HCT116 (cell line): ENCODE measurements at regions not wholly inside any gene's neighbourhood (a gene's known extent, or its start where the extent isn't known, plus 50 kb on each side); places are given as distances from the start of the nearest gene placed in this dataset.

Experiments used
- ATAC-seq: fragments of 200-7000 bp; cut with Tn5 transposase; 2 replicates; pipeline ENCODE4 v1.9.1; 2020; ENCODE audit warnings: mild to moderate bottlenecking, moderate library complexity
- BruUV-seq: library from RNA; stranded (reverse); fragments of 400-500 nt; replicated peaks from 2 replicates; lab custom pipeline; 2021; lab: Mats Ljungman, UMichigan
- CTCF ChIA-PET: fragments of 300-600 bp; sonication (Branson Sonifier 250); formaldehyde crosslinking; loops from one replicate; lab custom pipeline; 2021; ENCODE audit warnings: antibody characterized with exemption; lab: Charles Lee
- POLR2A ChIA-PET: fragments of 300-600, 350-600 bp; sonication (Branson Sonifier 250); formaldehyde crosslinking; loops from one replicate; lab custom pipeline; 2021; ENCODE audit warnings: antibody characterized with exemption; lab: Charles Lee
- RAD21 ChIA-PET, 2 experiments: fragments of 300-600 bp; sonication (Branson Sonifier 250); formaldehyde crosslinking; loops; one replicate each; lab custom pipeline; 2023; ENCODE audit warnings: low total read pairs in 2 of 2; ENCODE audit not compliant: uncharacterized antibody in 2 of 2, unreplicated experiment in 2 of 2, low non-redundant PET in 1 of 2; lab: Charles Lee
- DNase-seq: peaks from one replicate; pipeline ENCODE4 v3.0.0-alpha.2; 2010; ENCODE audit warnings: low read depth, low spot score
- H2AFZ ChIP-seq: fragments of 200-600 bp; shearing (Covaris generic), sonication (generic); 2 replicates; pipeline ENCODE4 v1.6.1; 2017; ENCODE audit warnings: low read depth, mixed run types, mixed read lengths, antibody characterized with exemption, low read length; ENCODE audit not compliant: poor library complexity, severe bottlenecking
- H3K27ac ChIP-seq: 2 replicates; pipeline ENCODE4 v1.5.1; 2012; ENCODE audit warnings: low read depth, low read length
- H3K27me3 ChIP-seq: fragments of 200-600 bp; sonication (generic); 2 replicates; pipeline ENCODE4 v1.6.1; 2016; ENCODE audit warnings: mixed run types, low read length, mixed read lengths; ENCODE audit not compliant: insufficient read depth
- H3K36me3 ChIP-seq, 2 experiments: fragments of 200-500 bp in 1 of 2; fragments of 200-600 bp in 1 of 2; sonication (Bioruptor generic) in 1 of 2; sonication (generic) in 1 of 2; 2 replicates each; pipeline versions ENCODE4 v1.5.1 to v1.6.1; 2014 to 2016; ENCODE audit warnings: low read length in 2 of 2, inconsistent platforms in 1 of 2, mixed read lengths in 1 of 2, mixed run types in 1 of 2; ENCODE audit not compliant: insufficient read depth in 2 of 2, control insufficient read depth in 1 of 2
- H3K4me1 ChIP-seq, 2 experiments: fragments of 200-600 bp in 1 of 2; sonication (generic) in 1 of 2; 2 replicates each; pipeline versions ENCODE4 v1.5.1 to v1.6.1; 2012 to 2017; ENCODE audit warnings: low read length in 2 of 2, inconsistent platforms in 1 of 2, mild to moderate bottlenecking in 1 of 2, mixed read lengths in 1 of 2, mixed run types in 1 of 2, moderate library complexity in 1 of 2; ENCODE audit not compliant: insufficient read depth in 2 of 2, control insufficient read depth in 1 of 2
- H3K4me2 ChIP-seq: fragments of 200-600 bp; sonication (generic); 2 replicates; pipeline ENCODE4 v1.6.1; 2017; ENCODE audit warnings: mixed run types, low read length, mixed read lengths
- H3K4me3 ChIP-seq, 2 experiments: fragments of 200-600 bp in 1 of 2; sonication (generic) in 1 of 2; replicated peaks in 1 of 2; 2 replicates each; pipeline ENCODE4 v1.5.1; 2011 to 2016; ENCODE audit warnings: low read length in 2 of 2, control low read depth in 1 of 2, low read depth in 1 of 2, mild to moderate bottlenecking in 1 of 2, mixed read lengths in 1 of 2, mixed run types in 1 of 2
- H3K79me2 ChIP-seq: fragments of 200-600 bp; sonication (generic); 2 replicates; pipeline ENCODE4 v1.6.1; 2017; ENCODE audit warnings: mild to moderate bottlenecking, mixed run types, low read length, moderate library complexity, mixed read lengths; ENCODE audit not compliant: insufficient read depth
- H3K9ac ChIP-seq: fragments of 200-600 bp; sonication (generic); 2 replicates; pipeline ENCODE4 v1.6.1; 2016; ENCODE audit warnings: low read length, mixed read lengths
- H3K9me2 ChIP-seq: fragments of 200-600 bp; sonication (generic), shearing (Covaris generic); 2 replicates; pipeline ENCODE4 v1.6.1; 2017; ENCODE audit warnings: mixed run types, mild to moderate bottlenecking, moderate library complexity; ENCODE audit not compliant: insufficient read depth
- H3K9me3 ChIP-seq, 2 experiments: fragments of 200-500 bp in 1 of 2; fragments of 200-600 bp in 1 of 2; sonication (Bioruptor generic) in 1 of 2; sonication (generic) in 1 of 2; 2 replicates each; pipeline ENCODE4 v1.6.1; 2014 to 2017; ENCODE audit warnings: low read length in 2 of 2, mixed read lengths in 2 of 2, inconsistent platforms in 1 of 2, low read depth in 1 of 2, mild to moderate bottlenecking in 1 of 2, mixed run types in 1 of 2, moderate library complexity in 1 of 2; ENCODE audit not compliant: control insufficient read depth in 1 of 2, insufficient read depth in 1 of 2
- H4K20me1 ChIP-seq: fragments of 200-600 bp; sonication (generic), shearing (Covaris generic); 2 replicates; pipeline ENCODE4 v1.6.1; 2017; ENCODE audit warnings: mixed run types, mild to moderate bottlenecking, moderate library complexity; ENCODE audit not compliant: insufficient read depth
- CBX3 ChIP-seq: IDR thresholded peaks from 2 replicates; pipeline ENCODE4 v1.6.1; 2012; ENCODE audit warnings: low read depth
- ELF1 ChIP-seq: IDR thresholded peaks from 2 replicates; pipeline ENCODE4 v1.6.1; 2012; ENCODE audit warnings: low read depth, borderline replicate concordance
- EZH2 ChIP-seq: fragments of 200-600 bp; sonication (generic); IDR thresholded peaks from 2 replicates; pipeline ENCODE4 v1.6.1; 2017; ENCODE audit warnings: antibody characterized with exemption, mixed run types
- JUND ChIP-seq: IDR thresholded peaks from 2 replicates; pipeline ENCODE4 v1.6.1; 2012
- POLR2AphosphoS5 ChIP-seq: IDR thresholded peaks from 2 replicates; pipeline ENCODE4 v1.6.1; 2011; ENCODE audit warnings: mild to moderate bottlenecking, low read depth, low read length, moderate library complexity
- RAD21 ChIP-seq: IDR thresholded peaks from 2 replicates; pipeline ENCODE4 v1.6.1; 2012; ENCODE audit warnings: low read depth, mild to moderate bottlenecking
- REST ChIP-seq: IDR thresholded peaks from 2 replicates; pipeline ENCODE4 v1.6.1; 2012; ENCODE audit warnings: low read depth
- ZNF274 ChIP-seq: fragments of 200-500 bp; sonication (Bioruptor generic); IDR thresholded peaks from 2 replicates; pipeline ENCODE4 v1.6.1; 2014; ENCODE audit warnings: mild to moderate bottlenecking, low read depth, low read length, inconsistent platforms
- intact Hi-C: fragments of 100-400 bp; cut with micrococcal nuclease; formaldehyde crosslinking; loops from 2 replicates; pipeline ENCODE4 v1.10.0; 2022

GRCh38 chr9:13493697-13494096, 214.2 kb upstream of the MPDZ start:
- H3K36me3 ChIP-seq: no peaks in the 10 kb centered on the region
- no peak for DNase-seq
- H3K4me2 ChIP-seq: no peak overlapping the region
- peaks cover 0 to 4% of the 10 kb centered on the region in 2 experiments; a peak in 1 of 4 replicates for H3K9me3 ChIP-seq
- ATAC-seq: no peak
- H3K27me3 ChIP-seq: no peaks in the 10 kb centered on the region
- TF ChIP-seq EZH2: no peak
- TF ChIP-seq ZNF274: no peak
- TF ChIP-seq JUND: no peak
- TF ChIP-seq REST: no peak
- TF ChIP-seq POLR2AphosphoS5: no peak
- TF ChIP-seq RAD21: no peak
- no peak for TF ChIP-seq CBX3
- no peak for TF ChIP-seq ELF1
- no peak overlapping the region for H3K4me3 ChIP-seq
- intact Hi-C loops: no loop called here
- CTCF ChIA-PET: no interaction called here
- H3K9me2 ChIP-seq: no peaks in the 10 kb centered on the region
- H3K4me1 ChIP-seq: no peaks in the 10 kb centered on the region
- RAD21 ChIA-PET: no interaction called here
- H3K79me2 ChIP-seq: no peaks in the 10 kb centered on the region
- BruUV-seq: no TSS peak
- H3K9ac ChIP-seq: no peak overlapping the region
- H4K20me1 ChIP-seq: no peaks in the 10 kb centered on the region
- POLR2A ChIA-PET: no interaction called here
- H3K27ac ChIP-seq: no peak overlapping the region
- no peak overlapping the region for H2AFZ ChIP-seq
